ENCODE measurements at regions not wholly inside any gene's neighbourhood (a gene's known extent, or its start where the extent isn't known, plus 50 kb on each side); places are given as distances from the start of the nearest gene placed in this dataset.

DNA sequence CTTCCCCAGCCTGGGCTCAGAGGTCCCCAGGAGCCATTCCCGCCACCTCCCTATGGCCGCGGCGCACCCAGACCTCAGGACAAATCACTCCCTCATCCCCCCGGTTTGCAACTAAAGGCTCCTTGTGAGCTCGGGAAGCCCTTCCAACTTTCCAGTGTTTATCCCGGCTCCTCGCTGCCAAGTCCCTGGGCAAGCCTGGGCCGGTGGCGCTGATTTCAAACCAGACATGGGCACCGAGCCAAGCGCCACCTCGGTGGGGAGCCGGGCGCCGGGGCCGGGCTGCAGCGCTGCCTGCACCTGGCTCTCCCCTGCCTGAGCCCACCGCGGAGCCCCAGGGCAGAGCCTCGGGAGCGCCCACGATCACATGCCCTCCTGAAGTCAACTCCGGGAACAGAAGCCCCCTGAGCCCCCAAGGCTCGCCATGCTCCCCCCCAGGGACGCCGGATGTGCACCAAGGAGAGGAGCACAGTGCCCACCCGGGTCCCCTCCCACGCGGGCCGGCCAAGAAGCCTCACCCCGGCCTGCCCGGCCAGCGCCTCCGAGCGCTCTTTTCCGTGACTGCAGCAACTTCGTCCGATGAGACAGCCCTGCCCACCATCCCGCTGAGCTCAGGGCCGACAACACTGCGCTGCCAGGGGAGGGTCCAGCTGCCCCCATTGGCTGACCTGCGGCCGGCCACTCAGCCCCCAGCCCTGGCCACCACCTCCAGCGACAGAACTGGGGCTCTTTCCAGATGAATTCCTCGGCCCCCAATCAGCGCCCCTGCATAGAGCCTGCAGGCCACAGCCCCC is 50.0 kb downstream of the NCOR2 start:
- DNase-seq (ENCODE audit: low read depth), result no peak

DNA sequence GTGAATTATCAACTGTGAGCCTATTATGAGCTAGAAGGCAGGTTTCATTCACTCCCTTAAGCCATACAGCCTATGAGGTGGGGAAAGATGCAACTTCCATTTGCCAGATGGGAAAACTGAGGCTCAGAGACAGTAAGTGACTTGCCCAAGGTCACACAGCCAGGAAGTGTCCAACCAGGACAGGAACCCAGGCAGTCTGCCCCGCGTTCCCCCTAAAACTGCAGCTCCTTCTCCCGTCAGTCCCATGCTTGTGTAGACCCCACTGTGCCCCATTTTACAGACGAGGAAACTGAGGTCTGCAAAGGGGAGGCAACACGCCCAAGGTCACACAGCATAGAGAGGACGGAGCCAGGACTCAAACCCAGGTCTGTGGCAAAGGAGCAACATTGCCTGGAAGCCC is 50.6 kb downstream of the NCOR2 start:
- DNase-seq (ENCODE audit: low read depth), result no peak

DNA sequence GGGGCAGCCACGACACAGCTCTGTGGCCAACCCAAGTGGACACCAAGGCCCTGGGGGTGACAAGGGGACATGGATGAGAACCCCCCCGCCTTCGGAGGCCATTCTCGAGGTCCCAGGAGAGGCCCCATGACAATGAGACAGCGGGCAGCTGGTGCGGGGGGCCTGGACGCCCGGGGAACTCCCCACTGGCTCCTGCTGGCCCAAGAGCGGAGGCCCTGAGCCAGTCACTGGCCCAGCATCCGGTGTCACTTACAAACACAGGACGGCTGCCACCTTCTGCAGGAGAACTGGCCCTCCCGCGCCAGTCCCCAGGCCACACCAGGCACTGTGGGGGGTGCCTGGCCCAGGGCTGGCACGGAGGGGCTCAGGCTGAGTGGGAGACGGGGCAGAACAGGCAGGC is 51.4 kb downstream of the NCOR2 start:
- no peak for DNase-seq (ENCODE audit: low read depth)

DNA sequence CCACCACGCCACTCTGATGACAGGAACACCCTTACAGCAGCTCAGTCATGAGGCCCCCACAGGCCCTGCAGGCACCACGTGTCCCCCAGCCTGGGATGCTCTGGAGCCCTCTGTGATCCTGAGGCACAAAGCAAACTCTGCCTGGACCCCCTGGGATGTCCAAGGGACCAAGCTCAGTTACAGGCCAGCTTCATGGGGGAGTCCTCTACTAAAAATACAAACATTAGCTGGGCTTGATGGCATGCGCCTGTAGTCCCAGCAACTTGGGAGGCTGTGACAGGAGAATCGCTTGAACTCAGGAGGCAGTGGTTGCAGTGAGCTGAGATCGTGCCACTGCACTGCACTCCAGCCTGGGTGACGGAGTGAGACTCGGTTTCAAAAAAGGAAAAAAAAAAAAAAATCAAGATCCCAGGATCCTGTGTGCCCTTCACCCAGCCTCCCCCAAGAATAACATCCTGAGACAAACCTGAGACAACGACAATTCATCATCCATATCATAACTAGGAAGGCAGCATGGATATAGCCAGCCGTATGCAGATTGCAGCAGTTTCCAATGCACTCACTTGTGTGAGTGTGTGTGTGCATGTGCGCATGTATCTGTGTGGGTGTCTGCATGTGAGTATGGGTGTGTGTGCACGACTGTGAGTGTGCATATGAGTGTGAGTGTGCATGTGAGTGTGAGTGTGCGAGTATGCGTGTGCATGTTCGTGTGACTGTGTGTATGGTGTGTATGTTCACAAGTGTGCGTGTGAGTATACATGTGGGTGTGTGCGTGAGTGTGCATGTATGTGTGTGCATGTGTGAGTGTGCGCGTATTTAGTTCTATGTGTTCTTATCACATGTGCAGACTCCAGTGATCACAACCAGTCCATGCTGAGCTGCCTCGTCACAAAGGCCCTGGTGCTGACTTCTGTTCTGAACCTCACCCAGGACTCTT is 52.1 kb downstream of the NCOR2 start:
- no peak for DNase-seq (ENCODE audit: low read depth)

DNA sequence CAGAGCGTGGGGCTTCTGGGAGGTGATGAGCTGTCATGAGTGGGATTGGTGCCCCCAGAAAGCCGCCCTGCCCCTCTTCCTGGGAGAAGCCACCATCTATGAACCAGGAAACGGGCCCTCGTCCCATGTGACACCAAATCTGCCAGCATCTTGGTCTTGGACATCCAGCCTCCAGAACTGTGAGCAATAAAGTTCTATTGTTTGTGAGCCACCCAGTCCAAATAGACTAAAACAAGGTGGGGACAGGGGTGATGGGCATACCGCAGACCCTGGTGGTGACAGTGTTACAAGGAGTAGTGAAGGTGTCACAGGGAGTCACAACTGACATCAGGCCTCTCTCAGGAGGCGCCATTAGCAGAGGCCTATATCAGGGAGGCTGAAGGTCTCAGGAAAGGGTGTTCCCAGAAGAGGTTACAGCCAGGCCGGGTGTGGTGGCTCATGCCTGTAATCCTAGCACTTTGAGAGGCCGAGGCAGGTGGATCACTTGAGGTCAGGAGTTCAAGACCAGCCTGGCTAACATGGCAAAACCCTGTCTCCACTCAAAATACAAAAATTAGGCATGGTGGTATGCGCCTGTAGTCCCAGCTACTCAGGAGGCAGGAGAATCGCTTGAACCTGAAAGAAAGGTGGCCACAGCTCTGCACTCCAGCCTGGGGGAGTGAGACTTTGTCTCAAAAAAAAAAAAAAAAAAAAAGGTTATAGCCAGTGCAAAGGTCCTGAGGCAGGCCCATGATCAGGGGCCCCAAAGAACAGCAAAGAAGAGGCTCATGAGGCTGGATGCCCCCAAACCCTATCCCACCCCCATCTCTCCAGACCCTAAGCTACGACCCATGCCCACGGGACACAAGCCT is 53.0 kb downstream of the NCOR2 start:
- DNase-seq (ENCODE audit: low read depth), result no peak

DNA sequence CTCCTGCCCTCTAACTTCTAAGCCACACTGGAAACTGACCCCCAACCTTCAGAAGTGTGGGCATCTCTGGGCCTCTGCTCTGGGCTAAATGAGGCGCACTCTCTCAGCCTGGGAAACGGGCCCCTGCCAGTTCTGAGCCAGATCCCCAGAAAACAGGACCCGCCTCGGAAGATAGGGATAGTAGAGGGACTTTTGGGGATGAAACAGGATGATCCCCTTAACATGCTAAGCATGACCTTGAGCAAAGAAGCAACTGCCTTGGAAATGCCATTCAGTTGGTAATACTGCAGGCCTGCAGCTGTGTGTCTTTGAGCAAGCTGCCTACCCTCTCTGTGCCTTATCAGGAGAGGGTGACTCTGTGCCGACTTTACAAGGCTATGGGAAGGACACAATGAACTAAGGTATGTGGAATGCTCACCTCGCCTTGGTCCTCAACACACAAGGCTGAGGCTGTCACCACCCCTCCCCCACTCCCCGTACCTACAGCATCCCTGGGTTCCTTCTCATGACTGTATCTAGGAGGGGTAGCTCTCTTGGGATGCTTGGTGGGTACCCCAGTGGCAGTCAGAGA is 54.0 kb downstream of the NCOR2 start:
- DNase-seq (ENCODE audit: low read depth), result no peak

DNA sequence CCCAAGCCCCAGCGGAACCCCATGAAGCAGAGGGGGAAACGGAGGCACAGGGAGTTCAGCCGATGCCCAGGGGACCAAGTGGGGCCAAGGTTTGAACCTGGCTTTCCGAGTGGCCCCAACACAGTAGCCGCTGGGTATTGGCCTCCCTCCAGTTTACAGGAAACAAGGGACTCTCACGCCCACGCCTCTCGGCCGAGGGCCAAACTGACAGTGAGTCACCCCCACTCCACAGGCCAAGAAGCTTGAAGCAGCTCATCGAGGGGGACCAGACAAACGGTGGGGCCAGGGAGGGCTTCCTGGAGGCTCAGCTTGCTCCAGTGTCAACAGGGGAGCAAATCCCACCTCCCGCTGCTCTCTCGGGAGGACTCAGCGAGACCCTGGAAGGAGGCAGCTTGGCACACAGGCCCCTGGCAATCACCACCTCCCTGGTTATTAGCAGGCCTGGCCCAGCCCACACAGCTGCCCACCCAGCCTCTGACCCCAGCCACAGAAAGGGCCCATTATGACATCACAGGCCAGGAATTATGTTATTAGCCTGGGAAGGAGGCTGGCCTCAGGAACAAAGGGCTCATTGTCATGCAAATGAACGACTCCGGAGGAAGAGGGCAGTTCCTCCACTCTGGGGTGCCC is 54.6 kb downstream of the NCOR2 start:
- DNase-seq (ENCODE audit: low read depth), result peak; percentile 71

DNA sequence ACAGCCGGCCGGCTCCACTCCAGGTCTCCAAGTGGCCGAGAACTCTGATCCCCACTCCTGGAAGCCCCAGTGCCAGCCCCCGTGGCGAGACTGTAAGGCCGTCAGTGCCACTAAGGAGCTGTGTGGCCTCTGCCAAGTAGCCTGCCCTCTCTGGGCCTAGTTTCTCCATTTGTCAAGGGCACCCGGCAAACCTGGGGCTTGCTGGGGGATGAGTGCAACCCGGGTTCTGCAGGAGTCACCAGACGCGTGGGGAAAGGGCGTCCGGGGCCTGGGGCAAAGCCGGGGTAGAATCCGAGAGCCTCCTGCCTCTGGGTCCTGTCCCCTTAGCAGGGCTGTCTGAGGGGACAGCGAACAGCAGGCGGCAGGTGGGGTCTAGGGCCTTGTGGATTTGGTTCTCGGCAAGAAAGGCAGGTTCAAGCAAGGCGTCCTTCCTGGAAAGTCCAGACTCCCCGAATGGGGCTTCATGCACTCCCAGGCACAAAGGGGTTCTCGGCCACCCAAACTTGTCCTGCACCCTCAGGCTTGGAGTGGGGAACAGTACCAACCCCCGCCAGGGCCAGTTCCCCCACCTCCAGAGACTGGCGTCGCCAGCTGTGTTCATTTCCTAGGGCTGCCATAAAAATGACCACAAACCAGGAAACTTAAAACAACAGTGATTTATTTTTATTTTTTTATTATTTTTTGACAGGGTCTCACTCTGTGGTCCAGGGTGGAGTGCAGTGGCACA is 56.0 kb downstream of the NCOR2 start:
- DNase-seq (ENCODE audit: low read depth), result no peak

DNA sequence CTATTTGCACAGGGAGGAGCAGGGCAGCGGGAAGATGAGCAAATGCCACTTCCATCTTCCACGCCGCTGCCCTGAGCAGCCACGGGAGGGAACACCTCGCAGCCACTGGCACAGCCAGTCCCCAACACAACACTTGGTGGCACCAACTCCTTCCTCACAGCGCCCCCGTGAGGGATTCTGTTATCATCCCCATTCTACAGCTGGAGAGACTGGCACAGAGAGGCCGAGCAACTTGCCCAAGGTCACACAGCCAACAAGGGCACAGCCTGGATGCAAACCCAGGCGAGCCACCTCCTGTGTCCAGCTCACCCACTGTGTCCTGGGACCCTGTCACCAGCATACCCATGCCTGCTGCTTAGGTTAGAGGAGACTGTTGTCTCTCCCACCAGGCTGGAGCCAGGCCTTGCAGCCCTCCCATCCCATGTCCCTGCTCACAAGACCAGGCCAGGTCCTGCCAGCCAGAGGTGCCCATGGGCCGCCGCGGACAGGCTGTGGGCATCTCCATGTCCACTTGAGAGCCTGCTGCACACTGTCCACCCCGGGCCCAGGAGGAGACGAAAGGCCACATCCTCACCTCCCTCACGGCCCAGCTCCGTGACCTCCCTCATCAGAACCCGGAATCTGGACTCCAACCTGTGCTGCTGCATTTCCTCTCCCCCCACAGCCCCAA is 57.0 kb downstream of the NCOR2 start:
- DNase-seq (ENCODE audit: low read depth), result no peak

DNA sequence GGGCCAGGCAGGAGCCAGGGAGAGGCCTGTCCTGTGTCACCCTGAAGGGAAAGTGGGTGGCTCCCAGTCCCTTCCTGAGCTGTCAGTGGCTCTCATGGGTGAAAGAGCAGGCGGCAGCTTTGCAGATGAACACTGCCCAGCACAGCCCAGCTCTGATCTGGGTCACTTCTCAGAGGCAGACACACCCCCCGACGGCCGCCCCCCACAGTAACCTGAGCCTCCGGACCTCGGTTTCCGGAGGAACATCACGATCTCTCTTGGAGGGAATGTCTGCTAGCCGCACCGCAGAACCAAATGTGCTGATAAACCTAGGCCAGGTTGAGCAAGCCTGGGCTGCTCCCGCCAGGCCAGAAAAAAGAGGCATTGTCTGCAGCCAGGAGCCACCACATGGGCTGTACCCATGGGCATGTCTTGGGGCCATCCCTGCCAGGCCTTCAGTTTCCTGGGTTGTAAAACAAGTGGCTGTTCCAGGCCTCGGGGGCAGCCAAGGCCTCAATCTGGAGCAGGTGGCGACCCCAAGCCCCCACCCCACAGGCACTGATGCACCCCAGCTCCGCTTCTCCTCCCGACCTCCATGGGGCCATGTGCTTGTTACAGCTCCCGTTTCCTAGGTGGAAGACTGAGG is 57.6 kb downstream of the NCOR2 start:
- DNase-seq (ENCODE audit: low read depth), result no peak

DNA sequence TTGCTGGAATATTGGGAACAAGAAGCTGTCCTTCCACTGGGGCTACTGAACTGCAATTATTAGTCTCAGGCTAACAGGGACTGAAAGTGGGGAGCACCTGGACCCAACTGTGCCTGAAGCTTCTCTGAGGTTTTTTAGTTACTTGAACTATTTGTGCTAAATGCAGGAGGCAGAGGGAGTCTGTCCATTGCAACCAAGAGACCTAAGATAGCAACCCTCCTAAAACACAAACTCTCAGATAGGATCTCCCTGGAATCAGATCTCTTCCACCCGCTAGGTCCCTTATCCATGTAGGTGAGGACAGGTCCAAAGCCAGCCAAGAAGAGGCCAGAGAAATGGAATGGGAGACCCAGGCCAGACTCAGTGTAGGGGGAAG is 58.1 kb downstream of the NCOR2 start:
- no peak for DNase-seq (ENCODE audit: low read depth)

DNA sequence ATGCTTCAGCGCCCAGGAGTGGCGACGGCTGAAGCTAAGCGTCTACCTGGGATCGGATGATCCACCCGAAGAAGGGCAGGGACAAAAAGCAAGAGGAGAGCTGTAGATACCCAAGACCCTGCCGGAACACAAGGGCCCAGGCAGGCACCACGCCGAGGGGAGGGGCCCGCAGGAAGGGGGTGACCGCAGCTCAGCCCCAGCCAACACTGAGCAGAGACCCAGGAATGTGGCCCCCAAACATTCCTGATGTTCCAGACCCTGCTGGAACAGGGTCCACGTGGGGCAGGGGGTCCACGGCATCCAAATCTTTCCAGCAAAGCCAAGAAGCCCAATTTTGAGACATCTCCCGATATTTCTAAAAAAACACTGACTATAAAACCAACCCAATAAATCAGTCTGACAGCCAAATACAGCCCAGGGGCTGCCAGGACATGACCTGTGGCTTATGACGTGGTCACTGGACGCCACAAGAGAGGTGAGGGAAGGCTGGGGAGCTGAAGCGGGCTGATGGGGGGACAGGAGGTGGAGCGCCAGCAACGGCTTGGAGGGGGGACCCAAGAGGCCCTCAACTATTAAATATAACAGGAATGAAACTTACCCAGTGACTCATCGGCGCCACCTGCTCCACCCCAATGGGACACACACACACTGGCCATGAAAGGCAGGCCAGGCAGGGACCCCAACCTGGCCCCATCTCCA is 58.9 kb downstream of the NCOR2 start:
- no peak for DNase-seq (ENCODE audit: low read depth)

DNA sequence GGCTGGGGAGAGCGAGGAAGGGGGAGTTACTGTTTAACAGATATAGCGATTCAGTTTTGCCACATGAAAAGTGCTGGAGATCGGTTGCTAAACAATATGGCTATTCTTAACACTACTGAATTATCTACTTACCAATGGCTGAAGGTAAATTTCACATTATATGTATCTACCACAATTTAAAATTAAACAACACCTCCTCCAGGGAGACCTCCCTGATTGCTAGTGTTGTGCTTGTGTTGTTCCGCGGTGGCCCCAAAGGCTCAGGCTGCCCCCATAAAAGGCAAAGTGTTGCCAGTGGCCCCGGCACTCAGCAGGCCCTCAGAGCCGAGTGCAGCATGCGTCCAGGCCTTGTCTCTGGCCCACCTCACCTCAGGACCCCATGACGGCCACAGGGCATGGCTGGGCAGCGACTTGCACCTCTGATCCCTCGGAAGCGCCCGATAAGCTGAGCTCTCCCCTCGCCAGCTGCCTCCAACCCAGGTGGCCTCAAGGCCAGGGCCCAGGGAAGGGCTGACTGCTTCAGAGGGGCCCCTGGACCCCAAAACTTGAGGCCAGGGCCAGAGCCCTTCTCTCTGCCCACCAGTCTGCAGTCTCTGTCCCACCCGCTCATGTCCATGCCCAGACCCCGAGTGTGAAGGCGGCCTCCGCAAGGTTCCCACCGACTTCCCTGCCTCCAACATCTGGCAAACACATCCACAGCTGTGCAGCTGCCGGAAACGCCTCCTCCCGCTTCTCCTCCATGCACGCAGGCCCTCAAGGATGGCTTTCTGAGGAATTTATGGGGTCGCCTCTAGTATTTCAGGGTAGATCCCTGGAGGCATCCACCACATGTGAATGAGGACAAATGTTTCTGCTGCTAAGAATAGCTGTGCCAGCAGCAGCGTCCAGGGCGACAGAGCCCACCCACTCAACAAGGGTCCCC is 60.0 kb downstream of the NCOR2 start:
- no peak for DNase-seq (ENCODE audit: low read depth)

DNA sequence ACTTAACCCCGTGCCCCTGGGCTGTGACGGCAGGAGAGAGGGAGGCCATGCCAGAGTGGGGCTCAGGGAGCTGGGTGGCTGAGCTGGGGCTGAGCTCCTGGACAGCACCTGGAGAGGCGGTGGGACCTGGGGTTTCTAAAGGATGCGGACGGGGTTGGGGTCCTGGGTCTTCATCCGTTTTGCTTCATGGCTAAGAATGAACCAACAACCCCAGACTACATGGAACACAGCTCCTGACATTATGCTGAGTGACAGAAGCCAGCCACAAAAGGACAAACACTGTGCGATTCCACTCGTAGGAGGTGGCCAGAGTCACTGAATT is 60.6 kb downstream of the NCOR2 start:
- no peak for DNase-seq (ENCODE audit: low read depth)

DNA sequence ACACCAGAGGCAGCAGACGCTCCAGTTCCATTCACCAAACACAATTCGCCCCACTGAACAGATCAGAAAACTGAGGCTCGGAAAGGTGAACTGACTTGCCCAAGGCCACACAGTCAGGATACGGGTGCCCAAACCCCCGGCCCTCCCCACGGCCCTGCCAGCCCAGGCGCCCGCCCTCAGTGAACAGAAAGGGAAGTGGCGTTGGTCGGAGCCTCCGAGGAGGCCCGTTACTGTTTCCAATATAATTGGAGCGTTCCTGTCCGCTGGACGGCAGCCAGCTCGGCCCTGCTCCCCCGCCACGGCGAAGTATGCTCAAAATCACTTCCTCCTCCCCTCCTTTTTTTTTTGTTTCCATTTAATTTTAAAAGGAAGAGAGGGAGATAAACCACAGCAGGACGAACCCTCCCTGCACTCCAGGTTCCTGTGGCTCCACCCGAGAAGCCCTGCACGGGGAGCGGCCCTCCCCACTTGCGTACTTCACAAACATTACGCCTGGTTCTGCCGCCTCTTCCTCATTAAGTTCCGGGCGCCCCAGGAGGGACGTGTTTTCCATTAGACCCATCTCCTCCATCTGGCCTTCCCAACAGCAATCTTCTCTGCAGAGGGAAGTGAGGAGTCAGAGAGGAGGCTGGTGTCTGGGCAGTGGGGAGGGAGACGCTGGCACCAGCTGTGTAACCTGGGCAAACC is 61.1 kb downstream of the NCOR2 start:
- no peak for DNase-seq (ENCODE audit: low read depth)

DNA sequence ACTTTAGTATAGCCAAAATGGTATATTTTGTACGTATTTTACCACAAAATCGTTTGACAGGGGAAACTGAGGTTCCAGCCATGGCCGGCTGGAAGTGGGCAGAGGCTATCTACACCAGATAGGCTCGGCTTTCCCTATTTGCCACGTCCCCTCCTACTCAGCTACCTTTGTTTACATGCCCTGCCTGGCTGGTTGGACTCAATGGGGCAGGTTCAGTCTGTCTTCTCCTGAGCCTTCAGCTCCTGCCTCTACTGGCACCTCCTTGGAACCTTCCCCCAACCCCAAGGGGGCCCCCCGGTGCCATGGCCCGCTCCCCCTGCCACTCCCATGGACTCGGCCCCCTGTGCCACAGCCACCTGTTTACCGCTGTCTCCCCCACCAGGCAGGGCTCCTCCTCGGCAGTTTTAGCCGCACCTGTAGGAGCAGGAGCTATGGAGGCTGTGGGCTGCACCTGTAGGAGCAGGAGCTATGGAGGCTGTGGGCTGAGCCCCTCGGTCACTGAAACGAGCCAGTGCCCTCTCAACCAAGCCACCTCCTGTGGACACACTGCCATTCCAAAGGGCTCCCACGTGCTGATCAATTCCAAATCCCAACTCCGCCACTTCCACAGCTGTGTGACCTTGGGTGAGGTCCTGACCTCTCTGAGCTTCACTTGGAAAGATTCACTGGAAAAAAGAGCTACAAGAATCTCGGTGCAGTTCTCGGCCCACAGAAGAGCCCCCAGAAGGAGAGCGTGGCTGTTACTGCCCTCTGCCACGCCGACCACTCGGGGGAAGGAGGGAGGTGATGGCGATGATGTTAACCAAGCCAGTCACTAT is 62.2 kb downstream of the NCOR2 start:
- DNase-seq (ENCODE audit: low read depth), result no peak

All from GM04503 (cell line).